Natural killer cell (primary cell): ENCODE measurements at regions not wholly inside any gene's neighbourhood (a gene's known extent, or its start where the extent isn't known, plus 50 kb on each side); places are given as distances from the start of the nearest gene placed in this dataset.
"Not testable (repeated sequence)": the region's sequence is repeated elsewhere in the genome, so short reads cannot be mapped to it uniquely, and the experiment has no call there.

Experiments used
- ATAC-seq, 3 donors: fragments of 150-1000 bp in 2 of 3; fragments of 200-7000 bp in 1 of 3; cut with Tn5 transposase; 1 replicate in 1 of 3; 2 replicates in 2 of 3; pipeline ENCODE4 v1.10.0; 2021; ENCODE audit warnings: mild to moderate bottlenecking in 2 of 3, moderate library complexity in 2 of 3
- DNase-seq, 2 donors: peaks; one replicate each; pipeline versions ENCODE4 v3.0.0 to v3.0.0-alpha.2; 2013 to 2021; ENCODE audit warnings: mixed read lengths in 1 of 2
- H3K27ac ChIP-seq: one replicate; pipeline ENCODE4 v1.5.1; 2013; ENCODE audit warnings: mild to moderate bottlenecking, low read length
- H3K27me3 ChIP-seq: one replicate; pipeline ENCODE4 v1.6.1; 2013; ENCODE audit warnings: low read length; ENCODE audit not compliant: control insufficient read depth, insufficient read depth
- H3K36me3 ChIP-seq: one replicate; pipeline ENCODE4 v1.6.1; 2013; ENCODE audit warnings: low read length; ENCODE audit not compliant: control insufficient read depth, insufficient read depth
- H3K4me1 ChIP-seq: one replicate; pipeline ENCODE4 v1.6.1; 2013; ENCODE audit warnings: low read length; ENCODE audit not compliant: control insufficient read depth, insufficient read depth
- H3K4me3 ChIP-seq: one replicate; pipeline ENCODE4 v1.5.1; 2013; ENCODE audit warnings: low read length
- H3K9me3 ChIP-seq: one replicate; pipeline ENCODE4 v1.6.1; 2013; ENCODE audit warnings: low read length; ENCODE audit not compliant: control insufficient read depth, insufficient read depth
- H3K27ac Mint-ChIP-seq, 2 donors: one replicate each; pipeline ENCODE4 v1.8.0; 2022; ENCODE audit warnings: mild to moderate bottlenecking in 2 of 2, mixed read lengths in 2 of 2, moderate library complexity in 1 of 2
- H3K27me3 Mint-ChIP-seq, 2 donors: one replicate each; pipeline ENCODE4 v1.8.0; 2022; ENCODE audit warnings: low read depth in 2 of 2, mixed read lengths in 2 of 2
- H3K36me3 Mint-ChIP-seq: one replicate; pipeline ENCODE4 v1.8.0; 2022; ENCODE audit warnings: mixed read lengths
- H3K4me1 Mint-ChIP-seq, 2 donors: one replicate each; pipeline ENCODE4 v1.8.0; 2022; ENCODE audit warnings: mixed read lengths in 2 of 2
- H3K4me3 Mint-ChIP-seq: one replicate; pipeline ENCODE4 v1.8.0; 2022; ENCODE audit warnings: mild to moderate bottlenecking, moderate library complexity, mixed read lengths
- H3K9me3 Mint-ChIP-seq, 2 donors: one replicate each; pipeline ENCODE4 v1.8.0; 2022; ENCODE audit warnings: mixed read lengths in 2 of 2
- whole genome bisulfite sequencing: methylation state at CpG from one replicate; pipeline ENCODE4 v1.1.7; 2013; ENCODE audit warnings: missing lambda C conversion rate; ENCODE audit not compliant: insufficient coverage; 5-methylcytosine and 5-hydroxymethylcytosine counted together
- intact Hi-C: fragments of 100-400 bp; cut with micrococcal nuclease; formaldehyde crosslinking; loops from one replicate; pipeline ENCODE4 v1.14.2; 2022
- TF ChIP-seq, protein P1 (sequence below): fragments of 200-600 bp; IDR thresholded peaks from one replicate; pipeline ENCODE4 v1.8.0; 2022; ENCODE audit warnings: antibody characterized with exemption

DNA sequence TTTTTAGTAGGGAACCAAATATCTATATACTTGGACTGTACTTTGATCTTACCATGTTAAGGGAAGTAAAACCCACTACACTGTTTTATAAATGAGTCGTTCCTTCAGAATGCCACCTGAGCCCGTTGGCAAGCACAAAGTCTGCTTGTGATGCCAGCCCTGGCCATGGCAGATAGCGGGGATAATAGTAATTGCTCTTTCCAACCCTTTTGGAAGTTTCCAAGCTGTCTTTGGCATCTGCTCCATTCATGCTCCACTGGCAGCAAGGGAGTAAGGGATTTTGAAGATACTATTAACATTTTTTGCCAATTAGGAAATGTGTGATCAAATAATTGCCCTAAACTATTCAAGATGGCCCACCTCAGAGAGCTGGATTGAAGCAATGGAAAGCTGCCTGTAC is 689.2 kb upstream of the SLIT2 start:
- H3K9me3 Mint-ChIP-seq = peaks cover 16 to 28% of the 10 kb centered on the region in 2 donors
- no peaks in the 10 kb centered on the region for H3K27me3 Mint-ChIP-seq
- H3K4me1 Mint-ChIP-seq = no peaks in the 10 kb centered on the region
- TF ChIP-seq, protein P1, sequence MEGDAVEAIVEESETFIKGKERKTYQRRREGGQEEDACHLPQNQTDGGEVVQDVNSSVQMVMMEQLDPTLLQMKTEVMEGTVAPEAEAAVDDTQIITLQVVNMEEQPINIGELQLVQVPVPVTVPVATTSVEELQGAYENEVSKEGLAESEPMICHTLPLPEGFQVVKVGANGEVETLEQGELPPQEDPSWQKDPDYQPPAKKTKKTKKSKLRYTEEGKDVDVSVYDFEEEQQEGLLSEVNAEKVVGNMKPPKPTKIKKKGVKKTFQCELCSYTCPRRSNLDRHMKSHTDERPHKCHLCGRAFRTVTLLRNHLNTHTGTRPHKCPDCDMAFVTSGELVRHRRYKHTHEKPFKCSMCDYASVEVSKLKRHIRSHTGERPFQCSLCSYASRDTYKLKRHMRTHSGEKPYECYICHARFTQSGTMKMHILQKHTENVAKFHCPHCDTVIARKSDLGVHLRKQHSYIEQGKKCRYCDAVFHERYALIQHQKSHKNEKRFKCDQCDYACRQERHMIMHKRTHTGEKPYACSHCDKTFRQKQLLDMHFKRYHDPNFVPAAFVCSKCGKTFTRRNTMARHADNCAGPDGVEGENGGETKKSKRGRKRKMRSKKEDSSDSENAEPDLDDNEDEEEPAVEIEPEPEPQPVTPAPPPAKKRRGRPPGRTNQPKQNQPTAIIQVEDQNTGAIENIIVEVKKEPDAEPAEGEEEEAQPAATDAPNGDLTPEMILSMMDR = no peak
- DNase-seq (no peak), ATAC-seq (no peak)
- Histone ChIP-seq H3K27ac (no peak overlapping the region), H3K36me3 (no peaks in the 10 kb centered on the region), H3K4me3 (no peak overlapping the region), H3K9me3 (peaks cover 4% of the 10 kb centered on the region), H3K4me1 (no peaks in the 10 kb centered on the region), H3K27me3 (no peaks in the 10 kb centered on the region)
- H3K4me3 Mint-ChIP-seq = no peak overlapping the region
- WGBS = 90% methylated on average over 3 of the region's 3 CpGs
- H3K27ac Mint-ChIP-seq = no peak overlapping the region
- no peaks in the 10 kb centered on the region for H3K36me3 Mint-ChIP-seq
- intact Hi-C loops = no loop called here

DNA sequence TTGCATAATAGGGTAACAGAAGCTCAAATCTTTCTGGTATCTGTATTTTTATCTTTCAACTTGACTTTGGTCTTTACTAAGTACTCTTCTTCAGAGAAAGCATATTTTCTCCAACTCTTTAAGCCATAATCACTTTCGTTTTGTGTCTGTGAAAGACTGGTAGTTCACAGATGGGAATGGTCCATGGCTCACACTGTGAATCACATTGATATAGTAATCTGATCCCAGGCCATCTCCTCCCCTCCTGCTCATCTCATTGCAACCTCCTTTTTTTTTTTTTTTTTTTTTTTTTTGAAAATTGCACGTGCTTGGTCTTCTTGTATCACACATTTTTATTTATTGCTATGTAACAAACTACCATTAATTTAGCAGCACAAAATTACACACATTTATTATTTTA is 694.5 kb upstream of the SLIT2 start:
- no peaks in the 10 kb centered on the region for H3K27me3 Mint-ChIP-seq
- DNase-seq = no peak
- Histone ChIP-seq H3K27me3 (no peaks in the 10 kb centered on the region), H3K27ac (no peak overlapping the region), H3K9me3 (no peaks in the 10 kb centered on the region), H3K4me3 (no peak overlapping the region), H3K36me3 (no peaks in the 10 kb centered on the region), H3K4me1 (no peaks in the 10 kb centered on the region)
- H3K36me3 Mint-ChIP-seq = peaks cover 21% of the 10 kb centered on the region
- H3K27ac Mint-ChIP-seq = no peak overlapping the region
- intact Hi-C loops = no loop called here
- TF ChIP-seq, protein P1 = no peak
- H3K9me3 Mint-ChIP-seq = peaks cover 16 to 24% of the 10 kb centered on the region in 2 donors
- 83% methylated on average over 1 of the region's 2 CpGs for WGBS
- no peak for ATAC-seq
- H3K4me1 Mint-ChIP-seq = no peaks in the 10 kb centered on the region
- H3K4me3 Mint-ChIP-seq = no peak overlapping the region

DNA sequence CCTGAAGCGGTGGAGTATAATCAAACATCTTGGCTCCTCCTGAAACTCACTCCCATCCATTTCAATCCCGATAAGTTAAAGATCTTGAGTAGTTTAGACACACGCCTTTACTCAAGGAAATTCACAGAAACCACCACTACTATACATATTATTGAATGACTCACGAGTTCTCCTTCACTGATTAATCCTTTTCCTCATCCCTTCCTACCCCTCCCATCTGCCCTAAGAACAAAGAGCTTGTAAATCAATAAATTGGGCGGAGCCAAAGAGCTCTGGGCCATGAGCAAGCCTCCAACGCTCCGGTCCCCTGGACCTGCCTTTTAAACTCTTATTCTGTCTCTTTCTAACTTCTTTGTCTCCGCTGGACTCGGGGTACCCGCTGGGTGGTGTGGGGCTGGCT is 695.4 kb upstream of the SLIT2 start:
- not testable (repeated sequence) for ATAC-seq, H3K9me3 ChIP-seq
- WGBS = 78% methylated on average over 5 of the region's 10 CpGs

DNA sequence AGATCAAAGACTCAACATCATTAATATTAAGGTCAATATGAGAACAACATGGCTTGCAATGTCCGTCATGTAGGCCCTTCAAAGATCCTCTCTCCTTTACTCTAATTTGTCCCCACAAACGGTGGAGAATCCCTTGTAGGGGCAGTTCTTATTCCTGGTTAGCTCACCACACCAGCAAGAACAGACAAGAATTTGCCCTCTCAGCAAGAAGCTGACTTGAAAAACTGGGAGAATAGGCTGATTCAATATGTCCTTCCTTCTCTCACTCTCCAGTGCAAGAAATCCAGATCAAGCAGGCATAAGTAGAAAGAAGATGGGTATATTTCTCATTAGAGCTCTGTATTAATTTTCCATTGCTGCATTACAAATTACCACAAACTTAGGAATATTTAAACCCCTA is 704.2 kb upstream of the SLIT2 start:
- Mint-ChIP-seq H3K27ac (no peak overlapping the region), H3K27me3 (no peaks in the 10 kb centered on the region), H3K4me3 (no peak overlapping the region), H3K9me3 (peaks cover 9 to 13% of the 10 kb centered on the region in 2 donors), H3K36me3 (no peaks in the 10 kb centered on the region), H3K4me1 (no peaks in the 10 kb centered on the region)
- WGBS = 69% methylated on average over 2 of the region's 2 CpGs
- Histone ChIP-seq H3K27me3 (no peaks in the 10 kb centered on the region), H3K36me3 (no peaks in the 10 kb centered on the region), H3K4me3 (no peak overlapping the region), H3K9me3 (no peaks in the 10 kb centered on the region), H3K27ac (no peak overlapping the region), H3K4me1 (no peaks in the 10 kb centered on the region)
- no peak for ATAC-seq
- intact Hi-C loops = no loop called here
- TF ChIP-seq, protein P1 = no peak
- DNase-seq = no peak

More for the DNA sequence above, 695.4 kb upstream of the SLIT2 start:
- H3K36me3 ChIP-seq, H3K27ac ChIP-seq, intact Hi-C loops, H3K4me1 ChIP-seq, H3K4me3 Mint-ChIP-seq, H3K4me1 Mint-ChIP-seq, H3K27me3 Mint-ChIP-seq, H3K27me3 ChIP-seq, H3K27ac Mint-ChIP-seq, H3K4me3 ChIP-seq, DNase-seq: not testable (repeated sequence)
- H3K9me3 Mint-ChIP-seq = peaks cover 12 to 20% of the 10 kb centered on the region in 2 donors
- peaks cover 21% of the 10 kb centered on the region for H3K36me3 Mint-ChIP-seq
